Gastroesophageal sphincter (tissue), 4 donors: ENCODE measurements at regions not wholly inside any gene's neighbourhood (a gene's known extent, or its start where the extent isn't known, plus 50 kb on each side); places are given as distances from the start of the nearest gene placed in this dataset.

Source experiments
- ATAC-seq: fragments of 150-250 bp; one replicate; pipeline ENCODE4 v1.9.1; 2016; ENCODE audit warnings: mild to moderate bottlenecking, moderate library complexity
- H3K27ac ChIP-seq, 4 donors: fragments of 200-600 bp; sonication (generic) in 3 of 4; 1 replicate in 3 of 4; 2 replicates in 1 of 4; pipeline ENCODE4 v1.5.1; 2016 to 2019
- H3K27me3 ChIP-seq: fragments of 200-600 bp; sonication (generic); one replicate; pipeline ENCODE4 v1.5.1; 2019
- H3K36me3 ChIP-seq, 2 donors: fragments of 200-600 bp; sonication (generic); one replicate each; pipeline ENCODE4 v1.5.1; 2019; ENCODE audit warnings: control low read depth in 1 of 2
- H3K4me1 ChIP-seq, 3 donors: fragments of 200-600 bp; sonication (generic); 1 replicate in 2 of 3; 2 replicates in 1 of 3; pipeline ENCODE4 v1.5.1; 2016 to 2019; ENCODE audit warnings: control low read depth in 2 of 3
- H3K4me3 ChIP-seq, 2 donors: fragments of 200-600 bp; sonication (generic); one replicate each; pipeline ENCODE4 v1.5.1; 2019; ENCODE audit warnings: mild to moderate bottlenecking in 1 of 2, moderate library complexity in 1 of 2
- H3K9me3 ChIP-seq, 3 donors: fragments of 200-600 bp; sonication (generic); one replicate each; pipeline ENCODE4 v1.5.1; 2017 to 2019; ENCODE audit warnings: control low read depth in 2 of 3
- EP300 ChIP-seq: sonication (generic); formaldehyde crosslinking; IDR thresholded peaks from one replicate; pipeline ENCODE4 v1.6.1; 2017; ENCODE audit warnings: antibody characterized with exemption, mild to moderate bottlenecking
- POLR2A ChIP-seq, 2 donors: fragments of 450-650 bp; IDR thresholded peaks; one replicate each; pipeline ENCODE4 v1.6.1; 2017; ENCODE audit warnings: antibody characterized with exemption in 2 of 2, mild to moderate bottlenecking in 2 of 2, moderate library complexity in 1 of 2
- POLR2AphosphoS5 ChIP-seq: sonication (generic); formaldehyde crosslinking; IDR thresholded peaks from one replicate; pipeline ENCODE4 v1.6.1; 2017; ENCODE audit warnings: antibody characterized with exemption
- WGBS, 2 donors: methylation state at CpG; one replicate each; pipeline ENCODE4 v1.1.5; 2018; ENCODE audit warnings: low coverage in 1 of 2; 5-methylcytosine and 5-hydroxymethylcytosine counted together
- TF ChIP-seq, protein P1 (sequence below), 4 experiments: fragments of 200-600 bp in 2 of 4; fragments of 450-650 bp in 2 of 4; sonication (generic) in 1 of 4; IDR thresholded peaks; one replicate each; pipeline ENCODE4 v1.5.1; 2017 to 2019; ENCODE audit warnings: antibody characterized with exemption in 4 of 4, mild to moderate bottlenecking in 2 of 4, moderate library complexity in 2 of 4

- WGBS, 2 donors: 41 to 69% methylated on average over 2 of the region's 2 CpGs
- H3K4me3 ChIP-seq: no peak overlapping the region
- H3K27ac ChIP-seq: no peak overlapping the region
- H3K27me3 ChIP-seq: no peaks in the 10 kb centered on the region
- no peaks in the 10 kb centered on the region for H3K9me3 ChIP-seq
- no peaks in the 10 kb centered on the region for H3K4me1 ChIP-seq
- TF ChIP-seq POLR2A (IDR thresholded peaks at IDR 0.05): no peak
- TF ChIP-seq, protein P1, sequence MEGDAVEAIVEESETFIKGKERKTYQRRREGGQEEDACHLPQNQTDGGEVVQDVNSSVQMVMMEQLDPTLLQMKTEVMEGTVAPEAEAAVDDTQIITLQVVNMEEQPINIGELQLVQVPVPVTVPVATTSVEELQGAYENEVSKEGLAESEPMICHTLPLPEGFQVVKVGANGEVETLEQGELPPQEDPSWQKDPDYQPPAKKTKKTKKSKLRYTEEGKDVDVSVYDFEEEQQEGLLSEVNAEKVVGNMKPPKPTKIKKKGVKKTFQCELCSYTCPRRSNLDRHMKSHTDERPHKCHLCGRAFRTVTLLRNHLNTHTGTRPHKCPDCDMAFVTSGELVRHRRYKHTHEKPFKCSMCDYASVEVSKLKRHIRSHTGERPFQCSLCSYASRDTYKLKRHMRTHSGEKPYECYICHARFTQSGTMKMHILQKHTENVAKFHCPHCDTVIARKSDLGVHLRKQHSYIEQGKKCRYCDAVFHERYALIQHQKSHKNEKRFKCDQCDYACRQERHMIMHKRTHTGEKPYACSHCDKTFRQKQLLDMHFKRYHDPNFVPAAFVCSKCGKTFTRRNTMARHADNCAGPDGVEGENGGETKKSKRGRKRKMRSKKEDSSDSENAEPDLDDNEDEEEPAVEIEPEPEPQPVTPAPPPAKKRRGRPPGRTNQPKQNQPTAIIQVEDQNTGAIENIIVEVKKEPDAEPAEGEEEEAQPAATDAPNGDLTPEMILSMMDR (IDR thresholded peaks at IDR 0.05): no peak
- TF ChIP-seq EP300: no peak
- TF ChIP-seq POLR2AphosphoS5: no peak
- no peak for ATAC-seq
- H3K36me3 ChIP-seq: no peaks in the 10 kb centered on the region
Observed at GRCh38 chr9:30511666-30512065, 1872.8 kb upstream of the ACO1 start.

DNA sequence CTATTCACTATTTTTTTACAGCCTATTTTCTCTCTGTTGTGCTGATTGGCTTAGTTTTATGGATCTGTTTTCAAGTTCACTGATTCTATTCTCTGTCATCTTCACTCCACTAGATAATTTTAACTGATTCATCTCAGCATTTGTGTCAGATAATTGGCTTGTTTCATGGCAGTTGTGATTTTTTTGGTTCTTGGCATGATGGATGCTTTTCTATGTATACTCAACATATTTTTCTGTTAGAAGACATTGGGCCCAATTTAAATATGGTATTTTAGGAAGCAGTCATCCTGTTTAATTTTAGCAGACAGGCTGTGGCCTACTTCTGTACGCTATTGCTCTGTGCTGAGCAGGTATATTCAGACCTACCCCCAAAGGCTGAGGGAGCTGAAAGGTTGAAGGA is 1865.3 kb upstream of the ACO1 start:
- H3K27me3 ChIP-seq: no peaks in the 10 kb centered on the region
- no peaks in the 10 kb centered on the region for H3K4me1 ChIP-seq
- H3K9me3 ChIP-seq: no peaks in the 10 kb centered on the region
- no peaks in the 10 kb centered on the region for H3K36me3 ChIP-seq
- H3K27ac ChIP-seq: no peak overlapping the region
- TF ChIP-seq EP300 (no peak), POLR2A (IDR thresholded peaks at IDR 0.05) (no peak), POLR2AphosphoS5 (no peak)
- TF ChIP-seq, protein P1 (IDR thresholded peaks at IDR 0.05): no peak
- H3K4me3 ChIP-seq: no peak overlapping the region
- WGBS, 2 donors: 67 to 78% methylated on average over 1 of the region's 1 CpG
- no peak for ATAC-seq

DNA sequence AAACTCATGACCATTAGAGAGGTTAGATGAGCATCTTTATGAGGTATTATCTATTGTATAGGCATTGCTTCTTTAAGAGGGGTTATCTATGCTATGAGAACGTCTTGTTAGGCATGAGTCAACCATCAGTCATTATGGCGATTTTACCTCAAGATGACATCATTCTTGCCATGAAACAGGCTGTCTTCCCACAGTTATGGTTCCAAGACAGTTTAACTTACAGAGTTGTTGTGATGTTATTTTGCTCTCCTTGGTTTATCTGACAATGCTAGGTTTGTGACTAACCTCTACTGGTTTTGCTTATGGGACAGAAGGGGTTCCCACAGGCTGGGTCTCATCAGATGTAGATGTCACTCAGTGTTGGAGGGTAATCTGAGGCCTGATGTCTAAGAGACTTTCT is 1864.7 kb upstream of the ACO1 start:
- 59 to 68% methylated on average over 2 of the region's 2 CpGs for WGBS, 2 donors
- Histone ChIP-seq H3K9me3 (no peaks in the 10 kb centered on the region), H3K36me3 (no peaks in the 10 kb centered on the region), H3K4me1 (no peaks in the 10 kb centered on the region), H3K27me3 (no peaks in the 10 kb centered on the region), H3K27ac (no peak overlapping the region), H3K4me3 (no peak overlapping the region)
- TF ChIP-seq POLR2AphosphoS5: no peak
- TF ChIP-seq, protein P1 (IDR thresholded peaks at IDR 0.05): no peak
- TF ChIP-seq POLR2A (IDR thresholded peaks at IDR 0.05): no peak
- TF ChIP-seq EP300: no peak
- no peak for ATAC-seq

DNA sequence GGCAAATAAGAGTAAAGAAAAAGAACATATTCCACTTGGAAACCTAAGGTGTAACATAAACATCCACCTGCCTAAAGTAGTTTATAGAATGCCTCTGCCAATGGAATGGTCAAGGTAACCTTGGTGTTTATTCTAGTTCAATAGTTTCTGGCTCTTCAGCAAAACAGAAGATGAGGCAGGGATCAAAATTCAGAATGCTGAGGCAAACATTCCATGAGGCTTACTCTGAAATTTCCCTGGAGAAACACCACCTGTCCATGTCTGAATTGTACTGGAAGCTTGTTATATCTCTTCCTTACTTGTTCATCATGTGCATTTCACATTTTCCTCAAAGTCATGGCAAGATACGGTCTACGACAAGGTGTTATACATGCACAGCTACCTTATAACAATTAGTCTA is 1862.4 kb upstream of the ACO1 start:
- Histone ChIP-seq H3K4me1 (no peaks in the 10 kb centered on the region), H3K9me3 (no peaks in the 10 kb centered on the region), H3K27me3 (no peaks in the 10 kb centered on the region), H3K36me3 (no peaks in the 10 kb centered on the region), H3K27ac (no peak overlapping the region), H3K4me3 (no peak overlapping the region)
- TF ChIP-seq, protein P1 (IDR thresholded peaks at IDR 0.05): no peak
- TF ChIP-seq EP300: no peak
- TF ChIP-seq POLR2AphosphoS5: no peak
- TF ChIP-seq POLR2A (IDR thresholded peaks at IDR 0.05): no peak
- 31 to 50% methylated on average over 2 of the region's 2 CpGs for WGBS, 2 donors
- no peak for ATAC-seq

DNA sequence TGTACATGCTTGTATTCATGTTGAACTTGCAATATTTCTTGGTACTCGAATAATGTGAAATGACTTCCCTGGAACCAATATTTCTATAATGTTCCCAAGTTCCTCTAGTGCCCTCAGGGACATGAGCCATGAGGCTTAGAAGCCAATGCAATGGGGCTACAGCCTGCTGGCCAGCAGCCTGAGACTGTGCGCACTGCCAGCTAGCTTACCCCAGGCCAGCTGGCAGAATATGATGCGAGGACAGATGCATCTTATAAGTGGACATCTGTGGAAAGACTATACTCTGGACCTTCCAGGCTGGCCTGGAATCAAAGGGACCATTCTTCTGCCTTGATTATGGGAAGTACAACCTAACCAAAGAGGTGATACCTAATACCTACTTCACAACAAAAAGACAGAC is 1862.0 kb upstream of the ACO1 start:
- no peaks in the 10 kb centered on the region for H3K9me3 ChIP-seq
- no peak for ATAC-seq
- no peaks in the 10 kb centered on the region for H3K36me3 ChIP-seq
- no peak overlapping the region for H3K4me3 ChIP-seq
- no peaks in the 10 kb centered on the region for H3K27me3 ChIP-seq
- TF ChIP-seq, protein P1 (IDR thresholded peaks at IDR 0.05): no peak
- TF ChIP-seq EP300 (no peak), POLR2A (IDR thresholded peaks at IDR 0.05) (no peak), POLR2AphosphoS5 (no peak)
- WGBS, 2 donors: 21 to 89% methylated on average over 2 to 3 of the region's 3 CpGs
- no peak overlapping the region for H3K27ac ChIP-seq
- H3K4me1 ChIP-seq: no peaks in the 10 kb centered on the region
